Naive thymus-derived CD4-positive, alpha-beta T cell (primary cell): ENCODE measurements at regions not wholly inside any gene's neighbourhood (a gene's known extent, or its start where the extent isn't known, plus 50 kb on each side); places are given as distances from the start of the nearest gene placed in this dataset.

Experiments used
- ATAC-seq: fragments of 150-1000 bp; cut with Tn5 transposase; 2 replicates; pipeline ENCODE4 v1.10.0; 2021; ENCODE audit warnings: mild to moderate bottlenecking, moderate library complexity
- CTCF ChIA-PET: fragments of 350-600 bp; sonication (Branson Sonifier 250); formaldehyde crosslinking; loops from one replicate; lab custom pipeline; 2021; ENCODE audit warnings: antibody characterized with exemption; lab: Charles Lee
- POLR2A ChIA-PET: fragments of 350-600 bp; sonication (Branson Sonifier 250); formaldehyde crosslinking; loops from one replicate; lab custom pipeline; 2021; ENCODE audit warnings: antibody characterized with exemption, inconsistent platforms; lab: Charles Lee
- DNase-seq, 9 donors: peaks; one replicate each; pipeline versions ENCODE4 v3.0.0 to v3.0.0-alpha.2; 2020 to 2022; ENCODE audit warnings: mixed read lengths in 1 of 9
- H3K27ac ChIP-seq: one replicate; pipeline ENCODE4 v1.7.0; 2013; ENCODE audit warnings: mild to moderate bottlenecking, low read depth, low read length, moderate library complexity
- H3K27me3 ChIP-seq, 2 donors: one replicate each; pipeline ENCODE4 v1.7.0; 2013; ENCODE audit warnings: low read length in 2 of 2, mild to moderate bottlenecking in 2 of 2, moderate library complexity in 2 of 2; ENCODE audit not compliant: control insufficient read depth in 2 of 2, insufficient read depth in 2 of 2
- H3K36me3 ChIP-seq, 3 experiments: 1 replicate in 2 of 3; 2 replicates in 1 of 3; pipeline ENCODE4 v1.7.0; 2013; ENCODE audit warnings: low read length in 3 of 3, mild to moderate bottlenecking in 3 of 3, moderate library complexity in 1 of 3; ENCODE audit not compliant: insufficient read depth in 3 of 3, control insufficient read depth in 2 of 3
- H3K4me1 ChIP-seq, 2 donors: one replicate each; pipeline ENCODE4 v1.7.0; 2013; ENCODE audit warnings: low read length in 2 of 2, mild to moderate bottlenecking in 2 of 2, moderate library complexity in 1 of 2; ENCODE audit not compliant: control insufficient read depth in 2 of 2, insufficient read depth in 2 of 2
- H3K4me3 ChIP-seq: 2 replicates; pipeline ENCODE4 v1.7.0; 2013; ENCODE audit warnings: mild to moderate bottlenecking, low read length
- H3K9me3 ChIP-seq, 3 experiments: 1 replicate in 2 of 3; 2 replicates in 1 of 3; pipeline ENCODE4 v1.7.0; 2013; ENCODE audit warnings: low read length in 3 of 3; ENCODE audit not compliant: control insufficient read depth in 2 of 3
- H3K27ac Mint-ChIP-seq, 9 donors: one replicate each; pipeline ENCODE4 v1.8.0; 2020 to 2022; ENCODE audit warnings: mixed read lengths in 9 of 9, mild to moderate bottlenecking in 8 of 9, moderate library complexity in 5 of 9, inconsistent platforms in 2 of 9
- H3K27me3 Mint-ChIP-seq, 5 donors: one replicate each; pipeline ENCODE4 v1.8.0; 2021 to 2022; ENCODE audit warnings: mixed read lengths in 5 of 5, mild to moderate bottlenecking in 1 of 5
- H3K36me3 Mint-ChIP-seq, 5 donors: one replicate each; pipeline ENCODE4 v1.8.0; 2020 to 2022; ENCODE audit warnings: mixed read lengths in 5 of 5, mild to moderate bottlenecking in 3 of 5, inconsistent platforms in 1 of 5
- H3K4me1 Mint-ChIP-seq, 7 donors: one replicate each; pipeline ENCODE4 v1.8.0; 2020 to 2022; ENCODE audit warnings: mixed read lengths in 7 of 7, mild to moderate bottlenecking in 3 of 7, inconsistent platforms in 1 of 7
- H3K4me3 Mint-ChIP-seq, 10 donors: one replicate each; pipeline ENCODE4 v1.8.0; 2020 to 2022; ENCODE audit warnings: mild to moderate bottlenecking in 10 of 10, mixed read lengths in 10 of 10, moderate library complexity in 6 of 10, inconsistent platforms in 2 of 10
- H3K9me3 Mint-ChIP-seq, 11 donors: one replicate each; pipeline ENCODE4 v1.8.0; 2020 to 2022; ENCODE audit warnings: mixed read lengths in 11 of 11, mild to moderate bottlenecking in 4 of 11, inconsistent platforms in 1 of 11, moderate library complexity in 1 of 11
- intact Hi-C, 2 donors: fragments of 100-400 bp; cut with micrococcal nuclease; formaldehyde crosslinking; loops; one replicate each; pipeline ENCODE4 v1.15.1; 2023

DNA sequence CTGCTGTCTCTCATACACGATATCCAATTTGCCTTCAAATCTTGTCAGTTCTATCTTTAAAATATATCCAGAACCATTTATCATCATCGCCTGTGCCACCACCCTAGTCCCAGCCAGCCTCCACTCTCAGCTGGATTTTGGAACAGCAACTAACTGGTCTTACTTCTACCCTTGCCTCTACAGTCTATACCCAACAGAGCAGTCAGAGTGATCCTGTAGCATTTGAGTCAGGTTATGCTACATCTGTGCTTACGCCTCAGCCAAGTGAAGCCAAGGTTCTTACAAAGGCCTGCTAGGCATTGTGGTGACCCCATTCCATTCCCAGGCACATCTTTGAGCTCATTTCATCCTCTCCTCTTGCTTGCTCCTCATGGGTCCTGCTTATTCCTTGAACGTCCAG lies 95.7 kb upstream of the ACSL1 start:
- CTCF ChIA-PET: no interaction called here
- Histone ChIP-seq H3K4me1 (no peaks in the 10 kb centered on the region), H3K4me3 (no peak overlapping the region), H3K36me3 (no peaks in the 10 kb centered on the region), H3K27me3 (no peaks in the 10 kb centered on the region), H3K9me3 (no peaks in the 10 kb centered on the region), H3K27ac (no peak overlapping the region)
- Mint-ChIP-seq H3K27ac (no peak overlapping the region), H3K27me3 (peaks cover 7 to 18% (median 12%) of the 10 kb centered on the region in 5 donors), H3K36me3 (no peaks in the 10 kb centered on the region), H3K4me1 (no peaks in the 10 kb centered on the region), H3K9me3 (peaks cover 0 to 6% (median 1%) of the 10 kb centered on the region in 11 donors), H3K4me3 (no peak overlapping the region)
- DNase-seq (no peak), ATAC-seq (no peak)
- POLR2A ChIA-PET: no interaction called here
- intact Hi-C loops: no loop called here

DNA sequence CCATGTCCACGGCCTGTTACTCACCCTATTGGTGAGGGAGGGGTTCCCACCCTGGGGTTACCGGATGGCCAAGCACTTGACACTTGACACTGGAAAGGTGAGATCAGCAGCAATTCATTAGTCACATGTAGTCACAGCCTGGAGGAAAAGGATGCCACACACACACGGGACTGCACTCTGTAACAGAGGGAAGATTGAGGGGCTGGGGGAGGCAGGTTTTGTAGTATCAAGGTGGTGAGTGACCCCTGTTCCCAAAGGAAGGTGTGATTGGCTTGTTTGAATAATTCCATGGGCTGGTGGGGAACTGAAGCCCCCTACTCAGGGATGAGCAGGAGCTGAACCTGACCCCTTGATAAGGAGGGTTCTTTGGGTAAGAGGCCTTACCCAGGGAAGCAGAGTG lies 96.0 kb upstream of the HELT start:
- ChIA-PET POLR2A (no interaction called here), CTCF (no interaction called here)
- Histone ChIP-seq H3K9me3 (no peaks in the 10 kb centered on the region), H3K27ac (no peak overlapping the region), H3K27me3 (no peaks in the 10 kb centered on the region), H3K36me3 (no peaks in the 10 kb centered on the region), H3K4me1 (no peaks in the 10 kb centered on the region), H3K4me3 (no peak overlapping the region)
- intact Hi-C loops: no loop called here
- Mint-ChIP-seq H3K4me3 (no peak overlapping the region), H3K27me3 (peaks cover 0 to 10% (median 4%) of the 10 kb centered on the region in 5 donors), H3K9me3 (peaks cover 0 to 10% (median 4%) of the 10 kb centered on the region in 11 donors), H3K27ac (no peak overlapping the region), H3K36me3 (no peaks in the 10 kb centered on the region), H3K4me1 (no peaks in the 10 kb centered on the region)
- DNase-seq: no peak
- ATAC-seq: no peak

DNA sequence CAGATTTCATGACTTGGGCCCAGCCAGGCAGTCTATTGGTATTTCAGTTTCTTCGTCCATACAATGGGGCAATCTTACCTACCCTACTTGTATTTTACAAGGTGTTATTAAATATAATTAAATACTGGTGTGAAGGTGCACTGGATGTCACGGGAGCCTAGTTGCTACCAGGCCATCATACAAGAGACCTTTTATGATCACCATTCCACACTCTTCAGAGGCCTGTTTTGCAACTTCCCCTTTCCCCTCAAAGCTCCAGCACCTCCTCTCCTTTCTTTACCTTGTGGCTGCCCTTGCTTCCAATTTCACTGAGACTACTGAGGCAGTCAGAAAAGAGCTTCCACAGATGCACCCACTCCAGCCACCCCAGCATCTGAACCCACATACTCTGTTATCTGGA lies 93.8 kb upstream of the HELT start:
- H3K4me3 Mint-ChIP-seq: no peak overlapping the region
- ATAC-seq: no peak
- Histone ChIP-seq H3K36me3 (no peaks in the 10 kb centered on the region), H3K9me3 (no peaks in the 10 kb centered on the region), H3K4me1 (no peaks in the 10 kb centered on the region), H3K27me3 (no peaks in the 10 kb centered on the region), H3K4me3 (no peak overlapping the region), H3K27ac (no peak overlapping the region)
- peaks cover 0 to 12% (median 3%) of the 10 kb centered on the region in 5 donors for H3K27me3 Mint-ChIP-seq
- POLR2A ChIA-PET: no interaction called here
- CTCF ChIA-PET: no interaction called here
- peaks cover 0 to 21% (median 12%) of the 10 kb centered on the region in 11 donors for H3K9me3 Mint-ChIP-seq
- DNase-seq: no peak
- intact Hi-C loops: no loop called here
- no peak overlapping the region for H3K27ac Mint-ChIP-seq
- H3K36me3 Mint-ChIP-seq: peaks cover 0 to 6% (median 5%) of the 10 kb centered on the region in 5 donors
- no peaks in the 10 kb centered on the region for H3K4me1 Mint-ChIP-seq

DNA sequence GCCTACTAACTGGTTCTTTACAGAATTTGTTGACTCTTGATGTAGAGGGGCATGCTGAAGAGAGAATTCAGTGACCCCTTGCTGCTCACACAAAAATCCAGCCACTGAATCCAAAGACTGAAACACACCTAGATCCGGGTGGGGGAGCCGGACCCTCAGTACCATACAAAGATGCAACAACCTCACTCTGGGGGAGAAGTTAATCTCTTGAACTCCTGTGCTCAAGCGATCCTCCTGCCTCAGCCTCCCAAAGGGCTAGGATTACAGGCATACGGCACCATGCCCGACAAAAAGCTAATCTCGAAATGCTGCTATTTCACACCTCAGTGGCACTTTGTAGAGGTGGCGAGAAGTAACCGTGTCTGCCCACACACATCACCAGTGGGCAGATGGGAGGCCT lies 88.8 kb upstream of the HELT start:
- H3K4me1 Mint-ChIP-seq: peaks cover 0 to 9% (median 0%) of the 10 kb centered on the region in 7 donors

DNA sequence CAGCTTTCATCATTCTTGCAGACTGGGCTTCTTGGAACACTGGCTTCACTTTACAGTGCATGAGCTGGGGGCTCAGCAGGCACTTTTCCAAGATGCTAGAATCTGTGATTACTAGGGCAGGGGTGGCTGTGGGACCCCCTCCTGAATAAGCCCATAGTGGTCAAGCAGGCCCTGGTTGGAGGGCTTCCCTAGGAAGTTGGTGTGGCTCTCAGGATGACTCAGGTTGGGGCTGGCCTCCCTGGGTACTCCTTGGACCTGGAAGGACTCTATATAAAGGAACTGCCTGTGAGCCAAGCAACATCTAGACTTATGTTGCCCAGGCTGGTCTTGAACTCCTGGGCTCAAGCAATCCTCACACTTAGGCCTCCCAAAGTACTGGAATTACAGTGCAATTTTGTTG lies 88.3 kb upstream of the HELT start:
- ChIA-PET CTCF (no interaction called here), POLR2A (no interaction called here)
- no peak overlapping the region for H3K4me3 Mint-ChIP-seq
- no peaks in the 10 kb centered on the region for H3K4me1 ChIP-seq
- H3K36me3 Mint-ChIP-seq: peaks cover 0 to 6% (median 5%) of the 10 kb centered on the region in 5 donors
- H3K27ac ChIP-seq: no peak overlapping the region
- H3K36me3 ChIP-seq: no peaks in the 10 kb centered on the region
- H3K27ac Mint-ChIP-seq: no peak overlapping the region
- peaks cover 0 to 9% (median 0%) of the 10 kb centered on the region in 7 donors for H3K4me1 Mint-ChIP-seq
- no peaks in the 10 kb centered on the region for H3K27me3 ChIP-seq
- DNase-seq (no peak), ATAC-seq (no peak)
- peaks cover 0 to 19% (median 11%) of the 10 kb centered on the region in 11 donors for H3K9me3 Mint-ChIP-seq
- H3K9me3 ChIP-seq: no peaks in the 10 kb centered on the region
- peaks cover 0 to 9% (median 7%) of the 10 kb centered on the region in 5 donors for H3K27me3 Mint-ChIP-seq
- no peak overlapping the region for H3K4me3 ChIP-seq
- intact Hi-C loops: no loop called here

More for the DNA sequence above, 88.8 kb upstream of the HELT start:
- intact Hi-C loops: no loop called here
- Mint-ChIP-seq H3K27ac (no peak overlapping the region), H3K4me3 (no peak overlapping the region), H3K36me3 (peaks cover 0 to 6% (median 5%) of the 10 kb centered on the region in 5 donors), H3K27me3 (peaks cover 0 to 9% (median 1%) of the 10 kb centered on the region in 5 donors), H3K9me3 (peaks cover 0 to 19% (median 11%) of the 10 kb centered on the region in 11 donors)
- no peaks in the 10 kb centered on the region for H3K4me1 ChIP-seq
- H3K36me3 ChIP-seq: no peaks in the 10 kb centered on the region
- ATAC-seq: no peak
- DNase-seq: no peak
- POLR2A ChIA-PET: no interaction called here
- no peak overlapping the region for H3K27ac ChIP-seq
- no peak overlapping the region for H3K4me3 ChIP-seq
- CTCF ChIA-PET: interaction anchor here (0.7 kb wide), 1 partner anchor 167 kb away, joined by 3 read pairs; no protein-coding TSS in a partner anchor
- no peaks in the 10 kb centered on the region for H3K9me3 ChIP-seq
- H3K27me3 ChIP-seq: no peaks in the 10 kb centered on the region

DNA sequence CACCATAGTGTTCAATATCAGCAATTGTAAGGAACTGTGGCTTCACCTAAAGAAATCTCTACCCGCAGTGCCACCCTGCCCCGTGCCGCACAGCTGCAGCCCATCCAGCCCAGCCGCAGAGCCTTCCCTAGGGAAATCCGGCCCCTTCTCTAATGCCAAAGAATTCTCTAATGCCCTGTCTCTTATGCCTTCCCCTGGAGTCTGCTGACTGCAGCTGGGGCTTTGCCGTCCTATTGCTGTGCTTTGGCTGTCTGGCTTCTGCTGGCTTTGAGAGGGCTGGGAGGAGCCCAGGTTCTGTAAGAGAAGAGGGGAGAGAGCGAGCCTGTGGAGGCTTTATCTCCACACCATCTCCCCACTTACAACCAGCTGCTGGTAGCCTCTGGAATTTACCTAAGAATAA lies 85.9 kb upstream of the HELT start:
- ATAC-seq (no peak), DNase-seq (no peak)
- H3K9me3 ChIP-seq: no peaks in the 10 kb centered on the region
- H3K27me3 Mint-ChIP-seq: peaks cover 5 to 20% (median 13%) of the 10 kb centered on the region in 5 donors
- no peak overlapping the region for H3K4me3 ChIP-seq
- peaks cover 0 to 15% (median 9%) of the 10 kb centered on the region in 11 donors for H3K9me3 Mint-ChIP-seq
- peaks cover 0 to 6% (median 5%) of the 10 kb centered on the region in 5 donors for H3K36me3 Mint-ChIP-seq
- H3K36me3 ChIP-seq: no peaks in the 10 kb centered on the region
- H3K4me3 Mint-ChIP-seq: no peak overlapping the region
- H3K27ac Mint-ChIP-seq: no peak overlapping the region
- H3K4me1 ChIP-seq: no peaks in the 10 kb centered on the region
- H3K4me1 Mint-ChIP-seq: peaks cover 0 to 9% (median 0%) of the 10 kb centered on the region in 7 donors
- ChIA-PET POLR2A (no interaction called here), CTCF (no interaction called here)
- H3K27me3 ChIP-seq: no peaks in the 10 kb centered on the region
- intact Hi-C loops: no loop called here
- no peak overlapping the region for H3K27ac ChIP-seq

DNA sequence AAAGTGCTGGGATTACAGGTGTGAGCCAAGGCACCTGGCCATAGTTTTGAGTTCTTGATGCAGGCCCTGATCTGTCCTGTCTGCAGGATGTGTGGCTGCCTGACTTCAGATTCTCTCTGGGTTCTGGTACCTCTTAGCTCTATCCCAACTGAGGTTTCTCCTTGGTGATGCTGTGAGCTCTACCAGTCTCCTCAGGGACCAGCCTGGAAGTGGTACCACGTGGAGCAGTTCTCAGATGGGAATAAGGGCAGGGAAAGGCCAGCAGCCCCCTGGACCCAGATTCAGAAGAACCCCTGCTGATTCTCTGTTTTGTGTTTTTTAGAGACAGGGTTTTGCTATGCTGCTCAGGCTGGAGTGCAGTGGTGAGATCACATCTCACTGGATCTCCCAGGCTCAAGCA lies 85.0 kb upstream of the HELT start:
- Histone ChIP-seq H3K9me3 (no peaks in the 10 kb centered on the region), H3K4me1 (no peaks in the 10 kb centered on the region), H3K36me3 (no peaks in the 10 kb centered on the region), H3K27me3 (no peaks in the 10 kb centered on the region), H3K27ac (no peak overlapping the region), H3K4me3 (no peak overlapping the region)
- ChIA-PET CTCF (no interaction called here), POLR2A (no interaction called here)
- H3K9me3 Mint-ChIP-seq: peaks cover 0 to 7% (median 4%) of the 10 kb centered on the region in 11 donors
- H3K4me3 Mint-ChIP-seq: no peak overlapping the region
- H3K27me3 Mint-ChIP-seq: peaks cover 5 to 20% (median 11%) of the 10 kb centered on the region in 5 donors
- no peak overlapping the region for H3K27ac Mint-ChIP-seq
- DNase-seq: no peak
- intact Hi-C loops: no loop called here
- peaks cover 0 to 9% (median 0%) of the 10 kb centered on the region in 7 donors for H3K4me1 Mint-ChIP-seq
- ATAC-seq: no peak
- H3K36me3 Mint-ChIP-seq: peaks cover 0 to 6% (median 5%) of the 10 kb centered on the region in 5 donors
